ENCODE measurements at regions not wholly inside any gene's neighbourhood (a gene's known extent, or its start where the extent isn't known, plus 50 kb on each side); places are given as distances from the start of the nearest gene placed in this dataset.

DNA sequence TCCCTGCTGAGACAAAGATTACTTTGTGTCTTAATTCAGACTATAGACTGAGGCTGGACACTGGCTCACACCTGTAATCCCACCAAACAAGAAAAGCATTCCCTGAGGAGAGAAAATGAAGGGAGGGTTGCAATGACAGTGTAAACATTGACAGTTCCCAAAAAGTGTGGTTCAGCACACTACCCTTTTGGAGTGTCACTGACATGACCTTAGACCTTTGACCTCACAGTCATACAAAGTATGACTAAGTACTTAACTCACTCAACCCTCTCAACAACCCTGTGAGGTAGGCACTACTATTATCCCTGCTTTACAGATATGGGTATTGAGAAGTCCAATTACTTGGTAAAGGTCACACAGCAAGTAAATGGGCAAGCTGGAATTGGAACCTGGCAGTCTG is 341.7 kb downstream of the LRRC3B start:
- TF ChIP-seq, protein P1, sequence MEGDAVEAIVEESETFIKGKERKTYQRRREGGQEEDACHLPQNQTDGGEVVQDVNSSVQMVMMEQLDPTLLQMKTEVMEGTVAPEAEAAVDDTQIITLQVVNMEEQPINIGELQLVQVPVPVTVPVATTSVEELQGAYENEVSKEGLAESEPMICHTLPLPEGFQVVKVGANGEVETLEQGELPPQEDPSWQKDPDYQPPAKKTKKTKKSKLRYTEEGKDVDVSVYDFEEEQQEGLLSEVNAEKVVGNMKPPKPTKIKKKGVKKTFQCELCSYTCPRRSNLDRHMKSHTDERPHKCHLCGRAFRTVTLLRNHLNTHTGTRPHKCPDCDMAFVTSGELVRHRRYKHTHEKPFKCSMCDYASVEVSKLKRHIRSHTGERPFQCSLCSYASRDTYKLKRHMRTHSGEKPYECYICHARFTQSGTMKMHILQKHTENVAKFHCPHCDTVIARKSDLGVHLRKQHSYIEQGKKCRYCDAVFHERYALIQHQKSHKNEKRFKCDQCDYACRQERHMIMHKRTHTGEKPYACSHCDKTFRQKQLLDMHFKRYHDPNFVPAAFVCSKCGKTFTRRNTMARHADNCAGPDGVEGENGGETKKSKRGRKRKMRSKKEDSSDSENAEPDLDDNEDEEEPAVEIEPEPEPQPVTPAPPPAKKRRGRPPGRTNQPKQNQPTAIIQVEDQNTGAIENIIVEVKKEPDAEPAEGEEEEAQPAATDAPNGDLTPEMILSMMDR (IDR thresholded peaks at IDR 0.05; ENCODE audit: control insufficient read depth, extremely low read depth, insufficient read depth) = no peak
- DNase-seq (ENCODE audit: low read depth) = no peak

GRCh38 chr3:26964836-26965235 is 342.3 kb downstream of the LRRC3B start:
- no peak overlapping the region for H3K4me3 ChIP-seq (ENCODE audit: low read depth, low read length)
- TF ChIP-seq, protein P1 (IDR thresholded peaks at IDR 0.05; ENCODE audit: control insufficient read depth, extremely low read depth, insufficient read depth) = no peak
- no peak for DNase-seq (ENCODE audit: low read depth)

More for the DNA sequence above, 341.7 kb downstream of the LRRC3B start:
- no peak overlapping the region for H3K4me3 ChIP-seq (ENCODE audit: low read depth, low read length)

GRCh38 chr3:26967501-26967900 is 344.9 kb downstream of the LRRC3B start:
- DNase-seq (ENCODE audit: low read depth) = no peak
- TF ChIP-seq, protein P1 (IDR thresholded peaks at IDR 0.05; ENCODE audit: control insufficient read depth, extremely low read depth, insufficient read depth) = no peak
- no peak overlapping the region for H3K4me3 ChIP-seq (ENCODE audit: low read depth, low read length)

- TF ChIP-seq, protein P1 (IDR thresholded peaks at IDR 0.05; ENCODE audit: control insufficient read depth, extremely low read depth, insufficient read depth) = no peak
- no peak overlapping the region for H3K4me3 ChIP-seq (ENCODE audit: low read depth, low read length)
- no peak for DNase-seq (ENCODE audit: low read depth)
These were observed 362.1 kb downstream of the LRRC3B start for GRCh38 chr3:26984416-26985390.

DNA sequence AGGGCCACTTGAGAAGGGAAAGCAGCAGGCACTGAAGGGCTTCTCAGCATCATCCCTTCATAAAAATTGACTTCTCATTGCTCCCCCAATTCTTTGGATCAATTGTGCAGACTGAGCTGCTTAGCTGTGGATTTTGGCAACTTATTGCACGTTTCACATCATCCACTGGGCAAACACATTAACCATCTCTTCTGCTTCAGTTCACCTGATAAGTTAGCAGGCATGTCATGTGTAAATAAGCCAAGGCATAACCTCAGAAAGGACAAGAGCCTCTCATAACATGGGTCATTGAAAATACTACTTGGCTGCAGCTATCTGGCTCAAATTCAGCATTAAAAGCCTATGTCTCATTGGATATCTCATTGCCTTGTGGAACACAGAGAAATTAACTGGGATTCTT is 366.5 kb downstream of the LRRC3B start:
- TF ChIP-seq, protein P1 (IDR thresholded peaks at IDR 0.05; ENCODE audit: control insufficient read depth, extremely low read depth, insufficient read depth) = no peak
- no peak for DNase-seq (ENCODE audit: low read depth)
- no peak overlapping the region for H3K4me3 ChIP-seq (ENCODE audit: low read depth, low read length)

DNA sequence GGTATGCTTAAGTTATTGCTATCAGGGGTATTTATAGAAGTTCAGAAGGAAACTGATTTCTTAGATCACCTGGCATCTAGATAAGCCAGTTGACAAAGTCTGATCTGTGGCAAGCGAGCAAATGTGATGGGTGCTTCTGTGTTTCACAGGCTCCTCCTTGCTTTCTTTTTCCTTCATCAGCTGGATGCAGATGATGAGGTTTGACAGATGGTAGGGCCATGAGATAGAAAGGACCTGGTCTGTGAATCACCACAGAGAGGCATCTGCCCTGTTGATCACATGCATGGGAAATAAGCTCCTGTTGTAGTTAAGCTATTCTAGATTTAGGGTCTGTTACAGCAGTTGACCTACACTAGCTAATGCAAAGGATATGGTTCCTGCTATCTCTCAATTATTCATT is 372.0 kb downstream of the NEK10 start:
- no peak overlapping the region for H3K4me3 ChIP-seq (ENCODE audit: low read depth, low read length)
- TF ChIP-seq, protein P1 (IDR thresholded peaks at IDR 0.05; ENCODE audit: control insufficient read depth, extremely low read depth, insufficient read depth) = no peak
- DNase-seq (ENCODE audit: low read depth) = no peak
